IMR-90 (cell line): ENCODE measurements at regions not wholly inside any gene's neighbourhood (a gene's known extent, or its start where the extent isn't known, plus 50 kb on each side); places are given as distances from the start of the nearest gene placed in this dataset.

Experiments used
- CTCF ChIP-seq: conservative IDR thresholded peaks from 2 replicates; pipeline ENCODE4 v1.5.1; 2012; ENCODE audit warnings: mild to moderate bottlenecking, low read depth, low read length, improper control_type of control experiment
- FOS ChIP-seq: fragments of 150-350 bp; IDR thresholded peaks from 2 replicates; pipeline ENCODE4 v1.6.1; 2016; ENCODE audit warnings: low read depth, low read length
- MAZ ChIP-seq: IDR thresholded peaks from 2 replicates; pipeline ENCODE4 v1.6.1; 2012; ENCODE audit warnings: low read depth, mild to moderate bottlenecking, low read length, improper control_type of control experiment, moderate library complexity, borderline replicate concordance
- POLR2A ChIP-seq: IDR thresholded peaks from 2 replicates; pipeline ENCODE4 v1.6.1; 2012; ENCODE audit warnings: mild to moderate bottlenecking, low read depth, low read length
- RAD21 ChIP-seq: IDR thresholded peaks from 2 replicates; pipeline ENCODE4 v1.6.1; 2012; ENCODE audit warnings: low read length, improper control_type of control experiment
- RCOR1 ChIP-seq: IDR thresholded peaks from 2 replicates; pipeline ENCODE4 v1.6.1; 2012; ENCODE audit warnings: mild to moderate bottlenecking, low read length, improper control_type of control experiment; ENCODE audit not compliant: insufficient replicate concordance

- no peak for TF ChIP-seq POLR2A
- no peak for TF ChIP-seq CTCF
- TF ChIP-seq MAZ, result no peak
- TF ChIP-seq RCOR1, result no peak
- no peak for TF ChIP-seq FOS
- no peak for TF ChIP-seq RAD21
These were observed 104.0 kb upstream of the SLC34A2 start for GRCh38 chr4:25551605-25552004.
